GM12874 (cell line): ENCODE measurements at regions not wholly inside any gene's neighbourhood (a gene's known extent, or its start where the extent isn't known, plus 50 kb on each side); places are given as distances from the start of the nearest gene placed in this dataset.

Source experiments
- CTCF ChIP-seq: IDR thresholded peaks from 2 replicates; pipeline ENCODE4 v1.5.1; 2011; ENCODE audit warnings: low read depth, mild to moderate bottlenecking, control low read depth, low read length, moderate library complexity; ENCODE audit not compliant: insufficient read depth

GRCh38 chr16:64090327-64090726 is 1031.5 kb downstream of the CDH11 start:
- TF ChIP-seq CTCF = no peak

- no peak for TF ChIP-seq CTCF
Measured at GRCh38 chr16:64089697-64090096, 1032.2 kb downstream of the CDH11 start.

GRCh38 chr16:64088838-64089237 is 1033.0 kb downstream of the CDH11 start:
- no peak for TF ChIP-seq CTCF

- no peak for TF ChIP-seq CTCF
Measured at GRCh38 chr16:64085296-64085695, 1036.6 kb downstream of the CDH11 start.

- no peak for TF ChIP-seq CTCF
Measured at GRCh38 chr16:64084706-64085105, 1037.2 kb downstream of the CDH11 start.

GRCh38 chr16:64083428-64084129 is 1038.3 kb downstream of the CDH11 start:
- no peak for TF ChIP-seq CTCF

GRCh38 chr16:64077242-64077641 is 1044.6 kb downstream of the CDH11 start:
- no peak for TF ChIP-seq CTCF
